ENCODE measurements at regions not wholly inside any gene's neighbourhood (a gene's known extent, or its start where the extent isn't known, plus 50 kb on each side); places are given as distances from the start of the nearest gene placed in this dataset.

- POLR2A ChIA-PET = no interaction called here
- Histone ChIP-seq H3K9ac (replicated peaks; ENCODE audit: extremely low read depth, insufficient read depth, low read length) (no peak overlapping the region), H3K36me3 (ENCODE audit: control insufficient read depth in 2 of 2, extremely low read depth in 1 of 2, insufficient read depth in 2 of 2, low read length in 2 of 2) (no peaks in the 10 kb centered on the region), H3K27ac (ENCODE audit: insufficient read depth, low read depth, low read length) (no peak overlapping the region), H3K79me2 (ENCODE audit: control insufficient read depth, insufficient read depth, low read length) (no peaks in the 10 kb centered on the region), H2AFZ (ENCODE audit: low read depth, low read length) (no peak overlapping the region), H3K9me3 (replicated peaks; ENCODE audit: control insufficient read depth, insufficient read depth, low read length) (no peaks in the 10 kb centered on the region), H3K9me1 (replicated peaks; ENCODE audit: control insufficient read depth, extremely low read depth, insufficient read depth, low read length) (no peaks in the 10 kb centered on the region), H3K4me3 (replicated peaks in 1 of 3; ENCODE audit: insufficient read depth in 1 of 3, low read depth in 1 of 3, low read length in 3 of 3) (no peak overlapping the region), H3K4me2 (ENCODE audit: insufficient read depth, low read length) (no peak overlapping the region), H4K20me1 (replicated peaks; ENCODE audit: control insufficient read depth, extremely low read depth, insufficient read depth, low read length) (no peaks in the 10 kb centered on the region), H3K27me3 (ENCODE audit: control insufficient read depth in 2 of 2, insufficient read depth in 2 of 2, low read length in 2 of 2) (peaks cover 0 to 2% of the 10 kb centered on the region in 2 experiments), H3K4me1 (ENCODE audit: control insufficient read depth, extremely low read depth, insufficient read depth, low read length) (no peaks in the 10 kb centered on the region)
- intact Hi-C loops (cut with micrococcal nuclease) (no loop called here), dilution Hi-C loops (cut with MboI; ENCODE audit: extremely low pct_ligation_motif_present, low sequenced_read_pairs) (no loop called here)
- TF ChIP-seq POLR2A (IDR thresholded peaks at IDR 0.05; ENCODE audit: low read depth, low read length) = no peak
- TF ChIP-seq GATA2 (IDR thresholded peaks at IDR 0.05; ENCODE audit: insufficient read depth, insufficient read length, low read depth, low read length) = no peak
- TF ChIP-seq EZH2 (IDR thresholded peaks at IDR 0.05; ENCODE audit: borderline replicate concordance, low read depth, low read length, severe bottlenecking) = no peak
- TF ChIP-seq FOS (IDR thresholded peaks at IDR 0.05; ENCODE audit: borderline replicate concordance, insufficient read depth, low read length) = no peak
- TF ChIP-seq MAX (IDR thresholded peaks at IDR 0.05; ENCODE audit: insufficient read depth, insufficient read length) = no peak
- no peak for TF ChIP-seq CTCF (IDR thresholded peaks at IDR 0.05; ENCODE audit: extremely low read depth in 1 of 2, insufficient read depth in 1 of 2, low read depth in 1 of 2, low read length in 2 of 2)
- DNase-seq (ENCODE audit: low read depth, low spot score) (no peak), FAIRE-seq (no peak)
- CTCF ChIA-PET = no interaction called here
- BruUV-seq (replicated peaks) = no TSS peak
These were observed 265.5 kb downstream of the NR2F2 start for GRCh38 chr15:96595951-96596350.

GRCh38 chr15:96598514-96598913, 268.0 kb downstream of the NR2F2 start:
- no peaks in the 10 kb centered on the region for H3K79me2 ChIP-seq (ENCODE audit: control insufficient read depth, insufficient read depth, low read length)
- ChIA-PET CTCF (interaction anchor here (1.2 kb wide), 1 partner anchor 13 kb away, joined by 3 read pairs; no protein-coding TSS in a partner anchor), POLR2A (no interaction called here)
- H3K4me2 ChIP-seq (ENCODE audit: insufficient read depth, low read length) = no peak overlapping the region
- H3K9me1 ChIP-seq (replicated peaks; ENCODE audit: control insufficient read depth, extremely low read depth, insufficient read depth, low read length) = no peaks in the 10 kb centered on the region
- no peaks in the 10 kb centered on the region for H3K9me3 ChIP-seq (replicated peaks; ENCODE audit: control insufficient read depth, insufficient read depth, low read length)
- no peaks in the 10 kb centered on the region for H4K20me1 ChIP-seq (replicated peaks; ENCODE audit: control insufficient read depth, extremely low read depth, insufficient read depth, low read length)
- no peak overlapping the region for H3K27ac ChIP-seq (ENCODE audit: insufficient read depth, low read depth, low read length)
- H3K36me3 ChIP-seq (ENCODE audit: control insufficient read depth in 2 of 2, extremely low read depth in 1 of 2, insufficient read depth in 2 of 2, low read length in 2 of 2) = no peaks in the 10 kb centered on the region
- no peaks in the 10 kb centered on the region for H3K4me1 ChIP-seq (ENCODE audit: control insufficient read depth, extremely low read depth, insufficient read depth, low read length)
- H3K4me3 ChIP-seq (replicated peaks in 1 of 3; ENCODE audit: insufficient read depth in 1 of 3, low read depth in 1 of 3, low read length in 3 of 3) = no peak overlapping the region
- DNase-seq (ENCODE audit: low read depth, low spot score) = no peak
- no peaks in the 10 kb centered on the region for H3K27me3 ChIP-seq (ENCODE audit: control insufficient read depth in 2 of 2, insufficient read depth in 2 of 2, low read length in 2 of 2)
- H3K9ac ChIP-seq (replicated peaks; ENCODE audit: extremely low read depth, insufficient read depth, low read length) = no peak overlapping the region
- no TSS peak for BruUV-seq (replicated peaks)
- dilution Hi-C loops (cut with MboI; ENCODE audit: extremely low pct_ligation_motif_present, low sequenced_read_pairs) (no loop called here), intact Hi-C loops (cut with micrococcal nuclease) (no loop called here)
- FAIRE-seq = no peak
- H2AFZ ChIP-seq (ENCODE audit: low read depth, low read length) = no peak overlapping the region
- TF ChIP-seq POLR2AphosphoS5 (IDR thresholded peaks at IDR 0.05; ENCODE audit: insufficient read depth, low read depth, low read length) (no peak), MAX (IDR thresholded peaks at IDR 0.05; ENCODE audit: insufficient read depth, insufficient read length) (no peak), EZH2 (IDR thresholded peaks at IDR 0.05; ENCODE audit: borderline replicate concordance, low read depth, low read length, severe bottlenecking) (no peak), MYC (IDR thresholded peaks at IDR 0.05; ENCODE audit: low read depth, low read length) (no peak), JUN (IDR thresholded peaks at IDR 0.05; ENCODE audit: borderline replicate concordance, insufficient read depth, insufficient read length, low read depth) (no peak), FOS (IDR thresholded peaks at IDR 0.05; ENCODE audit: borderline replicate concordance, insufficient read depth, low read length) (no peak)

Data from endothelial cell of umbilical vein (primary cell).